HG03460 (cell line): ENCODE measurements at regions not wholly inside any gene's neighbourhood (a gene's known extent, or its start where the extent isn't known, plus 50 kb on each side); places are given as distances from the start of the nearest gene placed in this dataset.

Experiments used
- ATAC-seq: cut with Tn5 transposase; IDR thresholded peaks from one replicate; pipeline ENCODE4 v1.9.1; 2021; ENCODE audit not compliant: unreplicated experiment

GRCh38 chr4:155564880-155565279 lies 101.8 kb upstream of the GUCY1A1 start:
- ATAC-seq: no peak

DNA sequence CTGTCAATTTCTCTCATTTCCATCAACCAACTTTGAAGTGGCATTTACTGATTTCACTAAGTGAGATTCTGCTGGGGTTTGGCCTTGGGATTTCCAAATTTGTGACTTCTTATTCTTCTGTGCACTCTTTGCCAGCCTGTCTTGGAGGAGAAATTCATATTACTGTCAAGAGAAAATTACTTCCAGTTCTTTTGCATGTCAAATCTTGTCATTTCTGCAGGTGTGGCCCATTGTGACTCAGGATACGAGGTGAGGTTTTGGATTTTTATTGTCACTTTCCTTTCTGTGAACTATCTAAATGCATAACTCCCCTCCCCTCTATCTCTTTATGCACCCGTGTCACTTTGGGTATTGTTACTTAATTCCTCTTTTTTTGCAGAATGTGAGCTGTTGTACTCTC lies 102.6 kb upstream of the GUCY1A1 start:
- no peak for ATAC-seq

DNA sequence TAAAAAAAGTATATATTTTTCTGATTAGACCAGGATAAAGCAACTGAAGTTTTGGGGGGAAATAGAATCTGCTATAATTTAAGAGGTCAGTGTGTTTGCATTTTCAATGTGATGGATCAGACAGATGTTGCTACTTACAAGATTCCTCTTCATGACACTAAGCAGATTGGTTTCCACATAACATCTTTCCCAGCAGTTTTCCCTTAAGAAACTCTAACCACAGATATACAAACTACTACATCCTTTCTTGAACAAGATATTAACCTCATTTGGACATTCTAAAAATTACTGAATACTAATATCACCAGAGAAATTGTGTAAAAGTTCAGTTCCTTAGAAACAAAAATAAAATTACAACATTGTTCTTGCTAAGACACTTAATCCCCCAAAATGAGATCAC lies 106.7 kb upstream of the GUCY1A1 start:
- ATAC-seq: no peak

GRCh38 chr4:155552180-155552579 lies 114.5 kb upstream of the GUCY1A1 start:
- no peak for ATAC-seq

GRCh38 chr4:155548173-155548572 lies 118.5 kb upstream of the GUCY1A1 start:
- ATAC-seq: no peak

- no peak for ATAC-seq
Measured at GRCh38 chr4:155546451-155546850, 120.2 kb upstream of the GUCY1A1 start.

- ATAC-seq: no peak
Measured at GRCh38 chr4:155545456-155545855, 121.2 kb upstream of the GUCY1A1 start.

GRCh38 chr4:155544547-155544946 lies 122.1 kb upstream of the GUCY1A1 start:
- no peak for ATAC-seq

- peak; percentile 85 for ATAC-seq
Measured at GRCh38 chr4:155543126-155543765, 123.4 kb upstream of the GUCY1A1 start.

DNA sequence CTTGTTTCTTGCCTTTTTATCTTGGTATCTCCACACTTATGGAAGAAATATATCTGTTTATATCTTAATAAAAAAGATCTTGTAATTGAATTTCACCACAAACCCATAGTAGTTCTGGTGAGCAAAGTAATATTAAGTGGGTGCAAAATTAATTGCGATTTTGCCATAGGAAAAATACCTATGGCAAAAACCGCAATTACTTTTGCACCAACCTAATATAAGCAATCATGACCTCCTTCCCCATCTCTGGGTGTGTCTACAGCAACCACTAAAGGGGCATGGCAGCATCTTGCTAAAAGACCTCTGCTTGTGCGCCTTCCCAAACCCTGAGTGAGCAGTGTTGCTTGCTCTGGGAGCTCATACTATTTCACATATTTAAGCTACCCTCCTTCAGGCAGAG lies 124.2 kb upstream of the GUCY1A1 start:
- no peak for ATAC-seq

DNA sequence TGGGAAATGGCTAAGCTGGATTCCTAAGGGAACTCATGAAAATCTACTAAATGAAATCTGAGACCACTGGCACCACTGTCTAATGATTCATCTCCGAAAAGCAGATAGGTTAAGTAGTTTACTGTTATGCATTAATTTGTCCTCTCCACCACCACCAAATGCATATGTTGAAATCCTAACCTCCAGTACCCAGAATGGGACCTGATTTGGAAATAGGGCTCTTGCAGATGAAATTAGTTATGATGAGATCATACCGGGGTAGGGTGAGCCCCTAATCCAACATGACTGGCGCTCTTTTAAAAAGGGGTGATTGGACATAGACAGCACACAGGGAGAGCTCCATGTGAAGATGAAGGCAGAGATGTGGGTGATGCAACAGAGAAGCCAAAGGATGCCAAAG lies 124.9 kb upstream of the GUCY1A1 start:
- no peak for ATAC-seq

DNA sequence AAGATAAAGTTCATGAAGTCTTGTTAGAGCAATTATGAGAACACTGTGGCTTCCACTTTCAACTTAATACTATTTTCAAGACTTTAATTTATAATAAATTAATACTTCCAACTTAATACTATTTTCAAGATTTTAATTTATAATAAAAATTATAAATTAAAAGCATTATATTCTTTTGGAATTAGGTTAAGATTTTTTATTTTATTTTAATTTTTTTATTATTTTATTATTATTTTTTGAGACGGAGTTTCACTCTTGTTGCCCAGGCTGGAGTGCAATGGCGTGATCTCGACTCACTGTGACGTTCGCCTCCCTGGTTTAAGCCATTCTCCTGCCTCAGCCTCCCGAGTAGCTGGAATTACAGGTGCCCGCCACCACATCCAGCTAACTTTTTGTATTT lies 126.0 kb upstream of the GUCY1A1 start:
- ATAC-seq: no peak

GRCh38 chr4:155539746-155540145 lies 126.9 kb upstream of the GUCY1A1 start:
- no peak for ATAC-seq

DNA sequence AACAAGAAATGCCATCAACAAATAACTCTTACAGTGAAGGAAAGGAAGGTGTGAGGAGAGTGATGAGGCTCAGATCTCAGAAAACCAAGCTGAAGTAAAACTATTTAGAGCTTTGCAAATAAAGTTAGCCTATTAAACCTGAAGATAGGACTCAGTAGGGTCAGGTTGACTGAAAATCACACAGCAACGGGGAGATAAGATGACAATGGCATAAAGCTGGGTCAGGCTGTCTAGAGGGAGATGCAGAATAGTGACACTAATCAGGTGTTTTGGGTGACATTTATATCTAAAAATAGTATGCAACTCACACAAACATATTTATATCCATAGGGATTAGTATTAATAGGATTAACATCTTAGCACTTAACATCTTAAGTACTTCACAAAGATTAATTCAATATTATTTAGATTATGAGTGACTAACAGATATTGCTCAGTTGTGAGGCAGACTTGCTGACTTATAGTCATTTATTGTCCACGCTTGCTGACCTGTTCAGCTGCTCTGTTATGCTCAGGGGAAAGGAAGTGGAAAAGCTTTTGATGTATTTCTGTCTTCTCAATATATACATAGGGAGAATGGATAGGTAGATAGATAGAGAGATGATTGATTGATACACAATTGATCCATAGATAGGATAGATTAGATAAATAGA lies 130.7 kb upstream of the GUCY1A1 start:
- ATAC-seq: no peak

DNA sequence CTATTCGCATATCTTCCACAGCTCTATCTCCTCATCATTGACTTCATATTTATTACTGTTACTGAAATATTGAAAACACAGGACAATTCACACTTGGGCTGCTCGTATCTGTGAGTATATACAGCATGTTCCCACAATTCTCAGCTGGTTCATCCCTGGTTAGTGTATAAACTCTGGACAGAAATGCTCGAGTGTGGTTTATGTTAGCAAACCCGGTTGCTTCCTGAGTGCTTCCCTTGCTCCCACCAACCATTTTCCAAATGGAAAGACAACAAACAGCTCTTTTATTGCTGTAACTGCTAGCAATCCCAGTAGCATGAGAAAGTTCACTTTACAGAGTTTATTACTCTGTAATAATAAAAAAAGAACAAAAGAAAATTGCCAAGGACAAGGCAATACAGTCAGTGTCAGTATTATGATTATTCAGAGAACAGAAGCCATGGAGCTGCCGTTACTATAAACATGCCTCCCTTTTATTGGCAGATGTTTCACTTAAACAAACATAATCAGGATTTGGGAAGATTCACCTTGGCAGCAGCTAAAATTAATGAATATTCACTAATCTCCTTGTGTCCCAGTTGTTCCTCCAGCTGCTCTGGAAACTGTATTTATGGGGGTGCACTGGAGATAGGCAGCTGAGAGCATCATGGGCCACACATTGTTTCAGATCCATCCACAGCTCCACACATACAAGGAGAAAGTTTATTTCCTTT lies 134.1 kb upstream of the GUCY1A1 start:
- ATAC-seq: no peak

- no peak for ATAC-seq
Measured at GRCh38 chr4:155530857-155531256, 135.8 kb upstream of the GUCY1A1 start.

GRCh38 chr4:155530290-155530689 lies 136.4 kb upstream of the GUCY1A1 start:
- ATAC-seq: no peak

DNA sequence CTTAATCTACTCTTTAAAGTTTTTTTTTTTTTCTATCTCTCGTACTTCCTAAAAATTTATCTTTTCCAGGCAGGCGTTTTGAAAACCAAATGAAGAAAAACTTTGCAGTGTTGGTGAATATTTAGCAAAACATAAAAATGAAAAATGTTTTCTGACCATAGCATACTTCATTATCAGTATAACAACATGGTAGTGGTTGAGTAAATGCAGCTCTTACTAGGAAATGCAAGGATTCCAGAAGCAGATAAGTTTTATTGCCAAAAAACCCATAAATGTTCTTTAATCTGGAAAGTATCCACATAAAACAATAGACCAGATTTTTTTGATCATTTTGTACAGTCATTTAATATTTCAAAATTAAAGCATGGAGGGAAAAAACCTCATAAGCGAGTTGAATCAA lies 136.9 kb upstream of the GUCY1A1 start:
- ATAC-seq: no peak

- peak; percentile 57 for ATAC-seq
Measured at GRCh38 chr4:155529272-155529671, 137.4 kb upstream of the GUCY1A1 start.

- ATAC-seq: no peak
Measured at GRCh38 chr4:155526452-155527169, 140.0 kb upstream of the GUCY1A1 start.

DNA sequence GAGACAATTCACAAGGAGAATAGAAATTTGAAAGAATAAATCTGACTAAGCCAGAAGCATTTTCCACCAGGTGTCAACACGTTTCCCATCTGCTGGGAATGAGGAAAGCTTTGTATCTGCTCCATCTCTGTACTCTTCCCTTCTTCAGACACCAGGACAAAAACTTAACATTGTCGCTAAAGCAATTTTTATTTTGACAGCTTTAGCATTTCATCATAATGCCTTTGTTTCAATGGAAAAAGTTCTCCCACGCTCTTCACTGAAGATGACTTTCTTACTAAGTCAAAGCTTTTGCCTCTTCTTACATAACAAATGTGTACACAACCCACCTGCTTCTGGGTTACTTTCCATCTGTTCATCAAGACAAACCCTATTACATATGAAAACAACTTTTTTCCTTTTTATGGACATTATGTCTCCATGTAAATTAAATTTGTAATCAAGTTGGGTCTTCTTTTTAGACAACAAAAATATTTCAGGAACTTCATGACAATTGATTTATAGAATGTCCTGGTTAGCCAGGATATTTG lies 141.7 kb upstream of the GUCY1A1 start:
- no peak for ATAC-seq
